ENCODE measurements at regions not wholly inside any gene's neighbourhood (a gene's known extent, or its start where the extent isn't known, plus 50 kb on each side); places are given as distances from the start of the nearest gene placed in this dataset.

DNA sequence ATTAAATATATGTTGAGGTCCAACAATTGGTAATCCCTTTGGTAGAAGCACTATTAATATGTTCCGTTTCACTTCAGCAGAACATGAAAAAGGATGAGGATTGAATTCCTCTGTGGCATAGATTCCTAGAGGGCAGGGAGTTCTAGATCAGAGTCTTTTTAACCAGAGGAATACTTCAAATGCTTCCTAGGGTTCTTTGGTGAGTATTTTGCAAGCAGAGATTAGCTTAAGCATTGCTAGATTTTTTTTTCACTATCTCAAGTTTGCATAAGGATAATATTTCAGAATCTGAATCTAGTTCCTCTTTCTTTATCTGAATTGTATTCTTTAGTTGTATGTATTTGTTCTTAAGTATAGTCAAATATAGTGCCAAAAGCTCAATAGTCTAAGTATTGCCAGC is 116.6 kb upstream of the ADAMTSL1 start:
- TF ChIP-seq, protein P1, sequence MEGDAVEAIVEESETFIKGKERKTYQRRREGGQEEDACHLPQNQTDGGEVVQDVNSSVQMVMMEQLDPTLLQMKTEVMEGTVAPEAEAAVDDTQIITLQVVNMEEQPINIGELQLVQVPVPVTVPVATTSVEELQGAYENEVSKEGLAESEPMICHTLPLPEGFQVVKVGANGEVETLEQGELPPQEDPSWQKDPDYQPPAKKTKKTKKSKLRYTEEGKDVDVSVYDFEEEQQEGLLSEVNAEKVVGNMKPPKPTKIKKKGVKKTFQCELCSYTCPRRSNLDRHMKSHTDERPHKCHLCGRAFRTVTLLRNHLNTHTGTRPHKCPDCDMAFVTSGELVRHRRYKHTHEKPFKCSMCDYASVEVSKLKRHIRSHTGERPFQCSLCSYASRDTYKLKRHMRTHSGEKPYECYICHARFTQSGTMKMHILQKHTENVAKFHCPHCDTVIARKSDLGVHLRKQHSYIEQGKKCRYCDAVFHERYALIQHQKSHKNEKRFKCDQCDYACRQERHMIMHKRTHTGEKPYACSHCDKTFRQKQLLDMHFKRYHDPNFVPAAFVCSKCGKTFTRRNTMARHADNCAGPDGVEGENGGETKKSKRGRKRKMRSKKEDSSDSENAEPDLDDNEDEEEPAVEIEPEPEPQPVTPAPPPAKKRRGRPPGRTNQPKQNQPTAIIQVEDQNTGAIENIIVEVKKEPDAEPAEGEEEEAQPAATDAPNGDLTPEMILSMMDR (IDR thresholded peaks at IDR 0.05; ENCODE audit: insufficient read depth, low read depth, low read length): no peak
- TF ChIP-seq EZH2 (IDR thresholded peaks at IDR 0.05; ENCODE audit: insufficient read depth, low read length): no peak

All from astrocyte (in vitro differentiated cells and primary cell).